Trophoblast cell (in vitro differentiated cells and primary cell): ENCODE measurements at regions not wholly inside any gene's neighbourhood (a gene's known extent, or its start where the extent isn't known, plus 50 kb on each side); places are given as distances from the start of the nearest gene placed in this dataset.

Experiments
- DNase-seq, 2 donors: peaks; one replicate each; pipeline ENCODE4 v3.0.0-alpha.2; 2016
- H2AFZ ChIP-seq: 2 replicates; pipeline ENCODE4 v1.6.1; 2013; ENCODE audit warnings: low read length, moderate library complexity, mild to moderate bottlenecking; ENCODE audit not compliant: insufficient read depth, poor library complexity
- H2AK5ac ChIP-seq: 2 replicates; pipeline ENCODE4 v1.6.1; 2013; ENCODE audit warnings: mild to moderate bottlenecking, low read length
- H2BK120ac ChIP-seq: 2 replicates; pipeline ENCODE4 v1.6.1; 2013; ENCODE audit warnings: low read length, mild to moderate bottlenecking, moderate library complexity; ENCODE audit not compliant: insufficient read depth, poor library complexity
- H2BK12ac ChIP-seq: 2 replicates; pipeline ENCODE4 v1.6.1; 2013; ENCODE audit warnings: mild to moderate bottlenecking, low read length, moderate library complexity
- H2BK5ac ChIP-seq: 2 replicates; pipeline ENCODE4 v1.6.1; 2013; ENCODE audit warnings: low read length, low read depth, moderate library complexity, mild to moderate bottlenecking; ENCODE audit not compliant: poor library complexity
- H3K14ac ChIP-seq: 2 replicates; pipeline ENCODE4 v1.6.1; 2013; ENCODE audit warnings: mild to moderate bottlenecking, low read length
- H3K18ac ChIP-seq: 2 replicates; pipeline ENCODE4 v1.6.1; 2013; ENCODE audit warnings: mild to moderate bottlenecking, low read length
- H3K23ac ChIP-seq: 2 replicates; pipeline ENCODE4 v1.6.1; 2013; ENCODE audit warnings: low read length
- H3K27ac ChIP-seq: 2 replicates; pipeline ENCODE4 v1.5.1; 2013; ENCODE audit warnings: low read depth, mild to moderate bottlenecking, inconsistent platforms, low read length, moderate library complexity
- H3K27me3 ChIP-seq: 2 replicates; pipeline ENCODE4 v1.6.1; 2013; ENCODE audit warnings: inconsistent platforms, mild to moderate bottlenecking, low read length, moderate library complexity; ENCODE audit not compliant: insufficient read depth
- H3K36me3 ChIP-seq, 2 experiments: 1 replicate in 1 of 2; 2 replicates in 1 of 2; pipeline ENCODE4 v1.6.1; 2013; ENCODE audit warnings: low read length in 2 of 2, mild to moderate bottlenecking in 2 of 2, moderate library complexity in 1 of 2; ENCODE audit not compliant: insufficient read depth in 2 of 2, control insufficient read depth in 1 of 2
- H3K4ac ChIP-seq: 2 replicates; pipeline ENCODE4 v1.6.1; 2013; ENCODE audit warnings: low read depth, mild to moderate bottlenecking, low read length, moderate library complexity
- H3K4me1 ChIP-seq, 2 experiments: 1 replicate in 1 of 2; 2 replicates in 1 of 2; pipeline ENCODE4 v1.6.1; 2013; ENCODE audit warnings: low read length in 2 of 2, mild to moderate bottlenecking in 2 of 2, moderate library complexity in 1 of 2; ENCODE audit not compliant: insufficient read depth in 2 of 2, control insufficient read depth in 1 of 2
- H3K4me2 ChIP-seq: 2 replicates; pipeline ENCODE4 v1.6.1; 2013; ENCODE audit warnings: inconsistent platforms, mild to moderate bottlenecking, low read length, moderate library complexity
- H3K4me3 ChIP-seq: 2 replicates; pipeline ENCODE4 v1.5.1; 2013; ENCODE audit warnings: mild to moderate bottlenecking, low read depth, low read length, inconsistent platforms
- H3K79me1 ChIP-seq: one replicate; pipeline ENCODE4 v1.6.1; 2013; ENCODE audit warnings: low read length
- H3K79me2 ChIP-seq: 2 replicates; pipeline ENCODE4 v1.6.1; 2013; ENCODE audit warnings: low read length, mild to moderate bottlenecking; ENCODE audit not compliant: control insufficient read depth, insufficient read depth, poor library complexity
- H3K9ac ChIP-seq: 2 replicates; pipeline ENCODE4 v1.6.1; 2013; ENCODE audit warnings: mild to moderate bottlenecking, low read length
- H3K9me3 ChIP-seq: 2 replicates; pipeline ENCODE4 v1.6.1; 2013; ENCODE audit warnings: low read depth, mild to moderate bottlenecking, control low read depth, inconsistent platforms, low read length; ENCODE audit not compliant: insufficient read depth
- H4K12ac ChIP-seq: 2 replicates; pipeline ENCODE4 v1.6.1; 2013; ENCODE audit warnings: low read depth, mild to moderate bottlenecking, low read length, moderate library complexity
- H4K8ac ChIP-seq: 2 replicates; pipeline ENCODE4 v1.6.1; 2013; ENCODE audit warnings: low read depth, mild to moderate bottlenecking, low read length, moderate library complexity
- H4K91ac ChIP-seq: one replicate; pipeline ENCODE4 v1.6.1; 2013; ENCODE audit warnings: low read depth, mild to moderate bottlenecking, low read length, moderate library complexity
- WGBS: extraction: QIAGEN DNeasy Blood & Tissue Kit; methylation state at CpG from one replicate; pipeline ENCODE4 v1.1.7; 2013; ENCODE audit warnings: missing lambda C conversion rate; ENCODE audit not compliant: insufficient read length, insufficient coverage; ENCODE audit errors: extremely low coverage; 5-methylcytosine and 5-hydroxymethylcytosine counted together

DNA sequence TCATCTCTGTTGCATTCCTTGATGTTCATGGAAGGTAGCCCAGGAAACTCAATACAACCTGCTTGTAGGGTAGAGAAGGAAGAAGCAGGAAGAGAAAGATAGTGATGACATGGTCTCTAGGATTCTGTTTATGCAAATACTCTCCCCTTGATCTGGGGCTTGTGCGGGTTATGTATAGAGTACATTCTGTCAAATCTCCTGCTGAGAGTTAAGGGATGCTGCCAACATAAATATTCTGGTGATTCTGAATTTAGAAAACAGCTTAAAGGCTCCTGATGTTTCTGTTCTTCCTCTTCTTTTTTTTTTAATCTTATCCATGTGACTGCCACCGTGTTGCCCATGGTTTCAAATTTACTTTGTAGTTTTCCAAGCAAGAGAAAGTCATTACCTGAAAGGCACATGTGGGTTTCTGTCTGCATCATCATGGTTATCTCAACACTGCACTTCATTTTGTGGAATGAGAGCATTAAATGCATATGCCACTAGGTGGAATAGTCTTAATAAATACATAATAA, 150.6 kb downstream of the RPS12 start:
- no peaks in the 10 kb centered on the region for H3K79me1 ChIP-seq
- H3K79me2 ChIP-seq = no peaks in the 10 kb centered on the region
- no peak overlapping the region for H2BK120ac ChIP-seq
- DNase-seq = no peak
- H3K9me3 ChIP-seq = no peaks in the 10 kb centered on the region
- no peak overlapping the region for H3K4me2 ChIP-seq
- no peak overlapping the region for H4K8ac ChIP-seq
- no peak overlapping the region for H3K14ac ChIP-seq
- no peak overlapping the region for H3K23ac ChIP-seq
- H2AFZ ChIP-seq = no peak overlapping the region
- H2BK12ac ChIP-seq = no peak overlapping the region
- H3K27me3 ChIP-seq = no peaks in the 10 kb centered on the region
- no peak overlapping the region for H2BK5ac ChIP-seq
- no peak overlapping the region for H4K91ac ChIP-seq
- no CpG with 5 or more reads among the region's 2 CpGs for WGBS
- no peak overlapping the region for H4K12ac ChIP-seq
- no peak overlapping the region for H3K4me3 ChIP-seq
- no peak overlapping the region for H3K9ac ChIP-seq
- H3K27ac ChIP-seq = no peak overlapping the region
- H3K4ac ChIP-seq = no peak overlapping the region
- H3K4me1 ChIP-seq = peaks cover 0 to 3% of the 10 kb centered on the region in 2 experiments
- H3K18ac ChIP-seq = no peak overlapping the region
- H2AK5ac ChIP-seq = no peak overlapping the region
- no peaks in the 10 kb centered on the region for H3K36me3 ChIP-seq

DNA sequence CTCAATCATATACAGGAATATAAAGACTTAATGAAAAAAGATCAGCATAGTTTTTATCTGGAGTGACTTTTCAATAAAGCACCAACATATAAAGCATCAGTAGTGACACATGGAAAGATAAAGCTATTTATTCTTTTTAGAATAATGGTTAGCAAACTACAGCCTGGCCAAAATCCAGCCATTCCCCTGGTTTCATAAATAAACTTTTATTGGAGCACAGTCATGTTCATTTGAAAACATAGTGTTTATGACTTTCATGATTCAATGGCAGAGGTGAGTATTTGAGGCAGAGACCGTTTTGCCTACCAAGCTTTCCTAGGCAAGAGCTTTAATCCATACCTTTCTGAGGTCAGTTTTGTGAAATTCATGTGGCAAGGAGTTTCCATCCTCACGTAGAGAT, 153.5 kb downstream of the RPS12 start:
- no peak overlapping the region for H3K4me3 ChIP-seq
- no peaks in the 10 kb centered on the region for H3K9me3 ChIP-seq
- no peak overlapping the region for H2BK5ac ChIP-seq
- no peak overlapping the region for H4K8ac ChIP-seq
- no peak overlapping the region for H2BK12ac ChIP-seq
- no peak overlapping the region for H3K27ac ChIP-seq
- H3K79me2 ChIP-seq = no peaks in the 10 kb centered on the region
- H4K12ac ChIP-seq = no peak overlapping the region
- H3K27me3 ChIP-seq = no peaks in the 10 kb centered on the region
- no peak overlapping the region for H3K18ac ChIP-seq
- no peak overlapping the region for H2AFZ ChIP-seq
- H2BK120ac ChIP-seq = no peak overlapping the region
- no peaks in the 10 kb centered on the region for H3K4me1 ChIP-seq
- no peak for DNase-seq
- H4K91ac ChIP-seq = no peak overlapping the region
- H3K79me1 ChIP-seq = no peaks in the 10 kb centered on the region
- no peaks in the 10 kb centered on the region for H3K36me3 ChIP-seq
- no peak overlapping the region for H3K14ac ChIP-seq
- H3K4me2 ChIP-seq = no peak overlapping the region
- WGBS = no CpG with 5 or more reads among the region's 2 CpGs
- H3K23ac ChIP-seq = no peak overlapping the region
- no peak overlapping the region for H3K4ac ChIP-seq
- no peak overlapping the region for H2AK5ac ChIP-seq
- H3K9ac ChIP-seq = no peak overlapping the region

DNA sequence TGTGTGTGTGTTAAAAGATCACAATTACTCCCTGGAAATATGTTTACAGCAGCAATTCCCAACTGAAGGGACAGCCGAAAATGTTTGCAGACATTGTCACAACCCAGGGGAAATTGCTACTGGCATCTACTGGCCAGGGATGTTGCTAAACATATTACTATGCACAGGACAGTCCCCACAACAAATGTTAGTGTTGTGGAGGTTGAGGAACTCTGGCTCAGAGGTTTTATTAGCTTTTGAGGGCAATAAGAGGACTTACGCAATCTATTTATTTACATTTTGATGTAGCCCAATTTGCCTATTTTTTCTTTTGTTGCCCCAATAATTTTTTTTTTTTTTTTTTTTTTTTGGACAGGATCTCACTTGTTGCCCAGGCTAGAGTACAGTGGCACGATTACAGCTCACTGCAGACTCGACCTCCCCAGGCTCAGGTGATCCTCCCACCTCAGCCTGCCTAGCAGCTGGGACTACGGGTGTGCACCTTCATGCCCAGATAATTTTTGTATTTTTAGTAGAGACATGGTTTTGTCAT, 154.1 kb downstream of the RPS12 start:
- H3K27ac ChIP-seq = no peak overlapping the region
- H3K36me3 ChIP-seq = no peaks in the 10 kb centered on the region
- no peak overlapping the region for H2BK12ac ChIP-seq
- H2AK5ac ChIP-seq = no peak overlapping the region
- H3K9me3 ChIP-seq = no peaks in the 10 kb centered on the region
- no peak for DNase-seq
- H3K4me1 ChIP-seq = no peaks in the 10 kb centered on the region
- no peak overlapping the region for H3K9ac ChIP-seq
- H3K79me1 ChIP-seq = no peaks in the 10 kb centered on the region
- H3K4me3 ChIP-seq = no peak overlapping the region
- no peak overlapping the region for H4K91ac ChIP-seq
- no peak overlapping the region for H3K4ac ChIP-seq
- WGBS = no CpG with 5 or more reads among the region's 5 CpGs
- no peak overlapping the region for H4K8ac ChIP-seq
- H2BK5ac ChIP-seq = no peak overlapping the region
- H4K12ac ChIP-seq = no peak overlapping the region
- H3K79me2 ChIP-seq = no peaks in the 10 kb centered on the region
- no peak overlapping the region for H3K4me2 ChIP-seq
- no peak overlapping the region for H3K18ac ChIP-seq
- no peaks in the 10 kb centered on the region for H3K27me3 ChIP-seq
- H3K14ac ChIP-seq = no peak overlapping the region
- no peak overlapping the region for H3K23ac ChIP-seq
- no peak overlapping the region for H2AFZ ChIP-seq
- no peak overlapping the region for H2BK120ac ChIP-seq

DNA sequence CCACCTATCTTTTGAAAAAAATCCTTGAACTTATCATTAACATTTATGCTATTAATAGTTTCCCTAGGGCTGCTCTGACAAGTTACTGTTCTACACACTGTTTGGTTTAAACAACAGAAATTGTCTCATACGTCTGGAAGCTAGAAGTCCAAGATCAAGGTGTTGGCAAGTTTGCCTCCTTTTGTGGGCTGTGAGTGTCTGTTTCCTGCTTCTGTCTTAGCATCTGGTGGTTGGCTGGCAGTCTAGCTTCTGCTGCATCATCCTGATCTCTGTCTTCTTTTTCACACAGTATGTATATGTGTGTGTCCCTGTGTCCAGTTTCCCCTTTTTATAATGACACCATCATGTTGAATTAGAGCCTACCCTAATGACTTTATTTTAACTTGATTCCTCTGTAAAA, 154.8 kb downstream of the RPS12 start:
- DNase-seq = no peak
- Histone ChIP-seq H3K79me1 (no peaks in the 10 kb centered on the region), H4K91ac (no peak overlapping the region), H3K9ac (no peak overlapping the region), H2BK12ac (no peak overlapping the region), H3K23ac (no peak overlapping the region), H4K12ac (no peak overlapping the region), H3K4me2 (no peak overlapping the region), H3K4me1 (no peaks in the 10 kb centered on the region), H3K27me3 (no peaks in the 10 kb centered on the region), H3K14ac (no peak overlapping the region), H3K4me3 (no peak overlapping the region), H3K27ac (no peak overlapping the region), H2BK5ac (no peak overlapping the region), H3K9me3 (no peaks in the 10 kb centered on the region), H2BK120ac (no peak overlapping the region), H3K18ac (no peak overlapping the region), H2AFZ (no peak overlapping the region), H4K8ac (no peak overlapping the region), H2AK5ac (no peak overlapping the region), H3K4ac (no peak overlapping the region), H3K79me2 (no peaks in the 10 kb centered on the region), H3K36me3 (no peaks in the 10 kb centered on the region)
- WGBS = no CpG with 5 or more reads among the region's 1 CpG
